ENCODE measurements at regions not wholly inside any gene's neighbourhood (a gene's known extent, or its start where the extent isn't known, plus 50 kb on each side); places are given as distances from the start of the nearest gene placed in this dataset.

- H3K4me1 Mint-ChIP-seq, result peaks cover 5% of the 10 kb centered on the region
- no peaks in the 10 kb centered on the region for H3K79me2 ChIP-seq (ENCODE audit: low read depth)
- no peaks in the 10 kb centered on the region for H3K36me3 ChIP-seq
- no peak overlapping the region for H3K27ac Mint-ChIP-seq
- no peak overlapping the region for H3K9ac ChIP-seq
- H3K27ac ChIP-seq, result no peak overlapping the region
- no peak overlapping the region for H3K4me2 ChIP-seq
- no peak overlapping the region for H3K4me3 Mint-ChIP-seq
- H3K9me3 Mint-ChIP-seq, result no peaks in the 10 kb centered on the region
- H3K4me3 ChIP-seq, result no peak overlapping the region
- no peaks in the 10 kb centered on the region for H3K36me3 Mint-ChIP-seq
- no peak for DNase-seq (ENCODE audit: low spot score)
- TF ChIP-seq, protein P1, sequence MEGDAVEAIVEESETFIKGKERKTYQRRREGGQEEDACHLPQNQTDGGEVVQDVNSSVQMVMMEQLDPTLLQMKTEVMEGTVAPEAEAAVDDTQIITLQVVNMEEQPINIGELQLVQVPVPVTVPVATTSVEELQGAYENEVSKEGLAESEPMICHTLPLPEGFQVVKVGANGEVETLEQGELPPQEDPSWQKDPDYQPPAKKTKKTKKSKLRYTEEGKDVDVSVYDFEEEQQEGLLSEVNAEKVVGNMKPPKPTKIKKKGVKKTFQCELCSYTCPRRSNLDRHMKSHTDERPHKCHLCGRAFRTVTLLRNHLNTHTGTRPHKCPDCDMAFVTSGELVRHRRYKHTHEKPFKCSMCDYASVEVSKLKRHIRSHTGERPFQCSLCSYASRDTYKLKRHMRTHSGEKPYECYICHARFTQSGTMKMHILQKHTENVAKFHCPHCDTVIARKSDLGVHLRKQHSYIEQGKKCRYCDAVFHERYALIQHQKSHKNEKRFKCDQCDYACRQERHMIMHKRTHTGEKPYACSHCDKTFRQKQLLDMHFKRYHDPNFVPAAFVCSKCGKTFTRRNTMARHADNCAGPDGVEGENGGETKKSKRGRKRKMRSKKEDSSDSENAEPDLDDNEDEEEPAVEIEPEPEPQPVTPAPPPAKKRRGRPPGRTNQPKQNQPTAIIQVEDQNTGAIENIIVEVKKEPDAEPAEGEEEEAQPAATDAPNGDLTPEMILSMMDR (IDR thresholded peaks at IDR 0.05), result no peak
- TF ChIP-seq EZH2 (IDR thresholded peaks at IDR 0.05), result no peak
- no peak for TF ChIP-seq EZH2phosphoT487 (IDR thresholded peaks at IDR 0.05)
- H3F3A ChIP-seq (ENCODE audit: low read depth), result no peaks in the 10 kb centered on the region
- no peaks in the 10 kb centered on the region for H3K27me3 ChIP-seq
- H3K9me3 ChIP-seq (ENCODE audit: low read depth), result no peaks in the 10 kb centered on the region
- no peaks in the 10 kb centered on the region for H3K4me1 ChIP-seq
- H4K20me1 ChIP-seq (ENCODE audit: low read depth), result no peaks in the 10 kb centered on the region
- no peak overlapping the region for H2AFZ ChIP-seq (replicated peaks)
- H3K27me3 Mint-ChIP-seq (ENCODE audit: insufficient read depth, low read depth), result peaks cover 5% of the 10 kb centered on the region
These were observed 84.3 kb upstream of the NLRP1 start for GRCh38 chr17:5668557-5669138.

- H3K9ac ChIP-seq, result no peak overlapping the region
- H3K4me1 Mint-ChIP-seq, result peaks cover 5% of the 10 kb centered on the region
- no peak overlapping the region for H2AFZ ChIP-seq (replicated peaks)
- no peaks in the 10 kb centered on the region for H3F3A ChIP-seq (ENCODE audit: low read depth)
- TF ChIP-seq EZH2 (IDR thresholded peaks at IDR 0.05) (no peak), EZH2phosphoT487 (IDR thresholded peaks at IDR 0.05) (no peak)
- TF ChIP-seq, protein P1 (IDR thresholded peaks at IDR 0.05), result no peak
- no peak overlapping the region for H3K27ac Mint-ChIP-seq
- no peaks in the 10 kb centered on the region for H3K9me3 Mint-ChIP-seq
- H3K4me3 ChIP-seq, result no peak overlapping the region
- H3K4me1 ChIP-seq, result no peaks in the 10 kb centered on the region
- no peak overlapping the region for H3K4me2 ChIP-seq
- H4K20me1 ChIP-seq (ENCODE audit: low read depth), result no peaks in the 10 kb centered on the region
- no peak overlapping the region for H3K27ac ChIP-seq
- H3K9me3 ChIP-seq (ENCODE audit: low read depth), result no peaks in the 10 kb centered on the region
- no peak overlapping the region for H3K4me3 Mint-ChIP-seq
- H3K27me3 ChIP-seq, result no peaks in the 10 kb centered on the region
- no peaks in the 10 kb centered on the region for H3K79me2 ChIP-seq (ENCODE audit: low read depth)
- DNase-seq (ENCODE audit: low spot score), result no peak
- no peaks in the 10 kb centered on the region for H3K36me3 Mint-ChIP-seq
- peaks cover 5% of the 10 kb centered on the region for H3K27me3 Mint-ChIP-seq (ENCODE audit: insufficient read depth, low read depth)
- no peaks in the 10 kb centered on the region for H3K36me3 ChIP-seq
These were observed 84.9 kb upstream of the NLRP1 start for GRCh38 chr17:5669191-5669590.

- Mint-ChIP-seq H3K27me3 (ENCODE audit: insufficient read depth, low read depth) (peaks cover 5% of the 10 kb centered on the region), H3K27ac (no peak overlapping the region)
These were observed 87.8 kb upstream of the NLRP1 start for GRCh38 chr17:5672141-5672540.

More at GRCh38 chr17:5672141-5672540, 87.8 kb upstream of the NLRP1 start:
- Histone ChIP-seq H3K36me3 (no peaks in the 10 kb centered on the region), H3K4me1 (no peaks in the 10 kb centered on the region), H3K9ac (no peak overlapping the region), H3K27me3 (no peaks in the 10 kb centered on the region), H3K4me3 (no peak overlapping the region), H3K9me3 (ENCODE audit: low read depth) (no peaks in the 10 kb centered on the region), H3K27ac (no peak overlapping the region), H2AFZ (replicated peaks) (no peak overlapping the region), H3K4me2 (no peak overlapping the region), H3F3A (ENCODE audit: low read depth) (no peaks in the 10 kb centered on the region), H4K20me1 (ENCODE audit: low read depth) (no peaks in the 10 kb centered on the region), H3K79me2 (ENCODE audit: low read depth) (no peaks in the 10 kb centered on the region)
- TF ChIP-seq, protein P1 (IDR thresholded peaks at IDR 0.05), result no peak
- TF ChIP-seq EZH2 (IDR thresholded peaks at IDR 0.05) (no peak), EZH2phosphoT487 (IDR thresholded peaks at IDR 0.05) (no peak)
- Mint-ChIP-seq H3K36me3 (no peaks in the 10 kb centered on the region), H3K4me3 (no peak overlapping the region), H3K9me3 (no peaks in the 10 kb centered on the region), H3K4me1 (no peaks in the 10 kb centered on the region)
- no peak for DNase-seq (ENCODE audit: low spot score)
